GM23338 (cell line): ENCODE measurements at regions not wholly inside any gene's neighbourhood (a gene's known extent, or its start where the extent isn't known, plus 50 kb on each side); places are given as distances from the start of the nearest gene placed in this dataset.
"Not testable (repeated sequence)": the region's sequence is repeated elsewhere in the genome, so short reads cannot be mapped to it uniquely, and the experiment has no call there.

Source experiments
- ATAC-seq: fragments of 200-7000 bp; cut with Tn5 transposase; 3 replicates; pipeline ENCODE4 v1.9.1; 2020
- DNase-seq: peaks from one replicate; pipeline ENCODE4 v3.0.0-alpha.2; 2015; ENCODE audit warnings: low spot score
- H2AFZ ChIP-seq: fragments of 200-600 bp; sonication (generic); 2 replicates; pipeline ENCODE4 v1.8.0; 2016; ENCODE audit warnings: antibody characterized with exemption, mild to moderate bottlenecking, moderate library complexity
- H3F3A ChIP-seq: fragments of 200-600 bp; sonication (generic); replicated peaks from 2 replicates; pipeline ENCODE4 v1.8.0; 2017; ENCODE audit warnings: antibody characterized with exemption, mixed run types, low read depth
- H3K27ac ChIP-seq: fragments of 200-600 bp; sonication (generic); 2 replicates; pipeline ENCODE4 v1.6.1; 2016; ENCODE audit warnings: low read depth
- H3K27me3 ChIP-seq: fragments of 200-600 bp; sonication (generic); 2 replicates; pipeline ENCODE4 v1.8.0; 2016; ENCODE audit warnings: mild to moderate bottlenecking, mixed run types, moderate library complexity; ENCODE audit not compliant: insufficient read depth
- H3K36me3 ChIP-seq: fragments of 200-600 bp; sonication (generic); 2 replicates; pipeline ENCODE4 v1.8.0; 2016; ENCODE audit warnings: mild to moderate bottlenecking; ENCODE audit not compliant: insufficient read depth
- H3K4me1 ChIP-seq: fragments of 200-600 bp; sonication (generic); 2 replicates; pipeline ENCODE4 v1.8.0; 2016; ENCODE audit warnings: mild to moderate bottlenecking, moderate library complexity; ENCODE audit not compliant: insufficient read depth
- H3K4me2 ChIP-seq: fragments of 200-600 bp; sonication (generic); 2 replicates; pipeline ENCODE4 v1.7.1; 2017; ENCODE audit warnings: mixed run types
- H3K4me3 ChIP-seq: fragments of 200-600 bp; sonication (generic); 2 replicates; pipeline ENCODE4 v1.6.1; 2016; ENCODE audit warnings: mixed run types
- H3K79me2 ChIP-seq: fragments of 200-600 bp; sonication (generic); replicated peaks from 2 replicates; pipeline ENCODE4 v1.8.0; 2017; ENCODE audit warnings: mild to moderate bottlenecking; ENCODE audit not compliant: insufficient read depth
- H3K9me2 ChIP-seq: fragments of 200-600 bp; sonication (generic); 2 replicates; pipeline ENCODE4 v1.8.0; 2017; ENCODE audit not compliant: insufficient read depth
- H4K20me1 ChIP-seq: fragments of 200-600 bp; sonication (generic); replicated peaks from 2 replicates; pipeline ENCODE4 v1.8.0; 2017; ENCODE audit warnings: mild to moderate bottlenecking; ENCODE audit not compliant: insufficient read depth
- H3K27ac Mint-ChIP-seq: 2 replicates; pipeline ENCODE4 v1.8.0; 2020; ENCODE audit warnings: inconsistent platforms, mild to moderate bottlenecking, moderate library complexity, mixed read lengths
- H3K27me3 Mint-ChIP-seq: 3 replicates; pipeline ENCODE4 v1.8.0; 2022; ENCODE audit warnings: low read depth, mild to moderate bottlenecking, moderate library complexity, mixed read lengths, inconsistent platforms; ENCODE audit not compliant: insufficient read depth, poor library complexity
- H3K36me3 Mint-ChIP-seq: 3 replicates; pipeline ENCODE4 v1.8.0; 2021; ENCODE audit warnings: low read depth, mild to moderate bottlenecking, inconsistent platforms, moderate library complexity, mixed read lengths
- H3K4me1 Mint-ChIP-seq: 3 replicates; pipeline ENCODE4 v1.8.0; 2020; ENCODE audit warnings: mild to moderate bottlenecking, inconsistent platforms, mixed read lengths
- H3K4me3 Mint-ChIP-seq: 3 replicates; pipeline ENCODE4 v1.8.0; 2021; ENCODE audit warnings: moderate library complexity, mild to moderate bottlenecking, inconsistent platforms, mixed read lengths
- H3K9me3 Mint-ChIP-seq: 3 replicates; pipeline ENCODE4 v1.8.0; 2020; ENCODE audit warnings: moderate library complexity, mild to moderate bottlenecking, inconsistent platforms, mixed read lengths
- CREB1 ChIP-seq: fragments of 250-450 bp; sonication (Bioruptor Pico); IDR thresholded peaks from 2 replicates; pipeline ENCODE4 v1.5.0; 2020; ENCODE audit warnings: low read depth, mild to moderate bottlenecking, moderate library complexity
- CTCF ChIP-seq, 2 experiments: fragments of 200-600 bp in 1 of 2; sonication (generic) in 1 of 2; conservative IDR thresholded peaks; 2 replicates each; pipeline versions ENCODE4 v1.5.1 to v1.6.1; 2016 to 2017; ENCODE audit warnings: antibody characterized with exemption in 2 of 2, low read depth in 2 of 2, mild to moderate bottlenecking in 2 of 2, moderate library complexity in 1 of 2
- EZH2 ChIP-seq: fragments of 200-600 bp; sonication (generic); IDR thresholded peaks from one replicate; pipeline ENCODE4 v1.8.0; 2017; ENCODE audit warnings: antibody characterized with exemption, mild to moderate bottlenecking, low read depth; ENCODE audit not compliant: unreplicated experiment
- JUNB ChIP-seq: IDR thresholded peaks from one replicate; pipeline ENCODE4 v1.6.1; 2016; ENCODE audit warnings: antibody characterized with exemption; ENCODE audit not compliant: unreplicated experiment
- NANOG ChIP-seq: IDR thresholded peaks from 2 replicates; pipeline ENCODE4 v1.6.1; 2016; ENCODE audit warnings: antibody characterized with exemption, borderline replicate concordance
- POLR2AphosphoS5 ChIP-seq: IDR thresholded peaks from 2 replicates; pipeline ENCODE4 v1.6.1; 2016; ENCODE audit warnings: antibody characterized with exemption, low read depth
- ZNF114 ChIP-seq: fragments of 250-450 bp; sonication (Bioruptor Pico); IDR thresholded peaks from 2 replicates; pipeline ENCODE4 v1.5.0; 2020; ENCODE audit warnings: mild to moderate bottlenecking, moderate library complexity
- ZNF331 ChIP-seq: fragments of 250-450 bp; sonication (Bioruptor Pico); IDR thresholded peaks from 2 replicates; pipeline ENCODE4 v1.5.0; 2020; ENCODE audit warnings: low read depth, mild to moderate bottlenecking, moderate library complexity
- TF ChIP-seq, protein P1 (sequence below): IDR thresholded peaks from 2 replicates; pipeline ENCODE4 v1.6.1; 2016; ENCODE audit warnings: antibody characterized with exemption

- TF ChIP-seq ZNF331 (CRISPR knock-in tag) (no peak), ZNF114 (CRISPR knock-in tag) (no peak), POLR2AphosphoS5 (peak; percentile 28; the same call in 1 of the 2 replicates), CTCF (conservative IDR thresholded peaks at IDR 0.05; ENCODE audit: low read depth in 2 of 2) (peak; percentile 26 to 47)
- peaks cover 24% of the 10 kb centered on the region for H4K20me1 ChIP-seq
- H3K4me3 ChIP-seq: peak overlapping the region; percentile 87
- peak overlapping the region; percentile 83 for H3K4me2 ChIP-seq
- Mint-ChIP-seq H3K4me1 (peaks cover 41% of the 10 kb centered on the region), H3K9me3 (peaks cover 7% of the 10 kb centered on the region), H3K27ac (peak overlapping the region; percentile 98), H3K36me3 (peaks cover 83% of the 10 kb centered on the region), H3K4me3 (peak overlapping the region; percentile 85), H3K27me3 (peaks cover 35% of the 10 kb centered on the region)
- no peaks in the 10 kb centered on the region for H3K9me2 ChIP-seq
- DNase-seq: peak; percentile 62
- H2AFZ ChIP-seq: no peak overlapping the region
- peak overlapping the region; percentile 96 for H3K27ac ChIP-seq
- H3K79me2 ChIP-seq: peaks cover 51% of the 10 kb centered on the region
- peaks cover 47% of the 10 kb centered on the region for H3K36me3 ChIP-seq
- H3K27me3 ChIP-seq: no peaks in the 10 kb centered on the region
- peak; percentile 63 for ATAC-seq
- H3K4me1 ChIP-seq: peaks cover 40% of the 10 kb centered on the region
- peaks cover 25% of the 10 kb centered on the region for H3F3A ChIP-seq
Measured at GRCh38 chr13:55577847-55578210, 1562.9 kb upstream of the PRR20A start.

DNA sequence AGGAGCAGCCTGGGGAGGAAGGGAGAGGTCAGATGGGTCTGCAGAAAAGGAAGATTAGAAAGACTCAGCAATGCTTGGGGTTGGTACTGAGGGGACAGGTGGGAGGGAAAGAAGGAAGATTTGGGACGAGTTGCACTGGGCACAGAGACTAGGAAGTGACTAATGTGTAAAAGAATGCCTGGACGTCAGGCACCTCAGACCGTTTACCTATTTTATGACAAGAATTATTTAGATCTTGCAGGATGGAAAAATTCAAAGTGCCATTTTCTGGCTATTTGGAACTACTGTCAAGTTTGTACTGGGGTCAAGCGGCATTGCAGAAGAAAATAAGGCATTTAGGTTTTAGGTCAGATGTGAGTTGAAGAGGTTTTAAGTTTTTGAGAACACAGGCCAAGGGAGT, 1558.4 kb upstream of the PRR20A start:
- Histone ChIP-seq H3K4me3 (peak overlapping the region; percentile 83), H3K4me2 (peak overlapping the region; percentile 74), H3K27ac (peak overlapping the region; percentile 95; the same call in 1 of the 2 replicates), H3F3A (peaks cover 14% of the 10 kb centered on the region), H3K4me1 (peaks cover 29% of the 10 kb centered on the region), H3K79me2 (peaks cover 38% of the 10 kb centered on the region)
- peaks cover 15% of the 10 kb centered on the region for H3K9me3 Mint-ChIP-seq
- peaks cover 66% of the 10 kb centered on the region for H3K36me3 Mint-ChIP-seq
- H4K20me1 ChIP-seq, H3K9me2 ChIP-seq, H3K36me3 ChIP-seq, DNase-seq, H3K27me3 ChIP-seq, ATAC-seq, H2AFZ ChIP-seq: not testable (repeated sequence)
- peak overlapping the region; percentile 100 for H3K4me3 Mint-ChIP-seq
- H3K4me1 Mint-ChIP-seq: peaks cover 31% of the 10 kb centered on the region
- peaks cover 29% of the 10 kb centered on the region for H3K27me3 Mint-ChIP-seq
- peak overlapping the region; percentile 100 for H3K27ac Mint-ChIP-seq

DNA sequence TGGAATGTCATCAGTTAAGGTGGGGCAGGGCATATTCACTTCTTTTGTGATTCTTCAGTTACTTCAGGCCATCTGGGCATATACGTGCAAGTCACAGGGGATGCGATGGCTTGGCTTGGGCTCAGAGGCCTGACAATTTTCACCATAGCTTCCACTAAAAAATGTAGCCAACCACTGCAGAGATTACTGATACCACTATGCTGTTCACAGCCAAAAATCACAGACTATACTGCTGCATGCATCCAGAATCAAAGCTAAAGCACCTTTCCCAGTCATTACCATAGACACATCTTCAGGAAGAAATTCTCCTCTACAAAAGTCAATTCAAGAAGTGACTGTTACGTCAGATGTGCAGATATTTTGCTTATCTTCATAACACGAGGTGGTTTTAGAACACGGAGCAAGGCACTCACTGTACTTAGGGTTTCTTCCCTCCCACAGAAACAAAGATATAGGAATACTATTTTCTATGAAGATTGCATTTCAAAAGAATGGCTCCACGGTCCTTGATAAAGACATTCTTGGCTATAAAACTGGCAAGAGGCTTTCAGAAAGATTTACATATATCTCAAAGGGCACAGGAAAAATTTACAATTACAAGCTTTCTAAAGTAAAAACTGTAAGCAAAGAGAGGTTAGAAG, 1556.6 kb upstream of the PRR20A start:
- Mint-ChIP-seq H3K36me3 (peaks cover 69% of the 10 kb centered on the region), H3K4me1 (peaks cover 22% of the 10 kb centered on the region), H3K27me3 (peaks cover 22% of the 10 kb centered on the region), H3K27ac (peak overlapping the region; percentile 95), H3K9me3 (peaks cover 27% of the 10 kb centered on the region), H3K4me3 (peak overlapping the region; percentile 100)
- Histone ChIP-seq H3K36me3 (no peaks in the 10 kb centered on the region), H3K4me3 (peak overlapping the region; percentile 42), H3F3A (peaks cover 7% of the 10 kb centered on the region; the same call in 1 of the 2 replicates), H3K9me2 (peaks cover 17% of the 10 kb centered on the region; the same call in 1 of the 2 replicates), H3K79me2 (peaks cover 28% of the 10 kb centered on the region), H3K27ac (peak overlapping the region; percentile 98), H3K4me2 (peak overlapping the region; percentile 67), H4K20me1 (no peaks in the 10 kb centered on the region), H3K4me1 (peaks cover 24% of the 10 kb centered on the region), H3K27me3 (no peaks in the 10 kb centered on the region), H2AFZ (no peak overlapping the region)
- no peak for TF ChIP-seq ZNF331 (CRISPR knock-in tag)
- no peak for TF ChIP-seq CTCF (conservative IDR thresholded peaks at IDR 0.05; ENCODE audit: low read depth in 2 of 2)
- TF ChIP-seq NANOG: no peak
- TF ChIP-seq EZH2: no peak
- TF ChIP-seq JUNB: no peak
- TF ChIP-seq, protein P1, sequence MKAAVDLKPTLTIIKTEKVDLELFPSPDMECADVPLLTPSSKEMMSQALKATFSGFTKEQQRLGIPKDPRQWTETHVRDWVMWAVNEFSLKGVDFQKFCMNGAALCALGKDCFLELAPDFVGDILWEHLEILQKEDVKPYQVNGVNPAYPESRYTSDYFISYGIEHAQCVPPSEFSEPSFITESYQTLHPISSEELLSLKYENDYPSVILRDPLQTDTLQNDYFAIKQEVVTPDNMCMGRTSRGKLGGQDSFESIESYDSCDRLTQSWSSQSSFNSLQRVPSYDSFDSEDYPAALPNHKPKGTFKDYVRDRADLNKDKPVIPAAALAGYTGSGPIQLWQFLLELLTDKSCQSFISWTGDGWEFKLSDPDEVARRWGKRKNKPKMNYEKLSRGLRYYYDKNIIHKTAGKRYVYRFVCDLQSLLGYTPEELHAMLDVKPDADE: no peak
- no peak for TF ChIP-seq CREB1 (CRISPR knock-in tag)
- no peak; the same call in 1 of the 2 replicates for TF ChIP-seq POLR2AphosphoS5
- peak; percentile 90 for ATAC-seq
- peak; percentile 24 for DNase-seq
